H1 (cell line): ENCODE measurements at regions not wholly inside any gene's neighbourhood (a gene's known extent, or its start where the extent isn't known, plus 50 kb on each side); places are given as distances from the start of the nearest gene placed in this dataset.

Source experiments
- CTCF ChIA-PET: fragments of 300-600 bp; sonication (Branson Sonifier 250); formaldehyde crosslinking; loops from one replicate; lab custom pipeline; 2021; ENCODE audit not compliant: partially characterized antibody; lab: Charles Lee
- POLR2A ChIA-PET: fragments of 300-600 bp; sonication (Branson Sonifier 250); formaldehyde crosslinking; loops from one replicate; lab custom pipeline; 2021; ENCODE audit warnings: inconsistent platforms; ENCODE audit not compliant: partially characterized antibody; lab: Charles Lee
- DNase-seq, 2 experiments: peaks; one replicate each; pipeline versions ENCODE4 v3.0.0 to v3.0.0-alpha.2; 2010 to 2022; ENCODE audit warnings: low spot score in 2 of 2, low read depth in 1 of 2, mixed read lengths in 1 of 2
- FAIRE-seq: peaks from 2 replicates; lab custom pipeline; 2011; peaks lifted over from hg19 to GRCh38; lab: Jason Lieb, UNC
- H2AFZ ChIP-seq: 2 replicates; pipeline ENCODE4 v1.8.1; 2012; ENCODE audit warnings: low read length, inconsistent platforms
- H2AK5ac ChIP-seq: 2 replicates; pipeline ENCODE4 v1.6.1; 2013; ENCODE audit warnings: low read depth, low read length
- H2BK120ac ChIP-seq: replicated peaks from 2 replicates; pipeline ENCODE3; 2013; ENCODE audit warnings: low read depth, low read length, inconsistent platforms
- H2BK12ac ChIP-seq: 2 replicates; pipeline ENCODE4 v1.6.1; 2013; ENCODE audit warnings: low read depth, low read length
- H2BK15ac ChIP-seq: 2 replicates; pipeline ENCODE4 v1.6.1; 2013; ENCODE audit warnings: low read length
- H2BK20ac ChIP-seq: 2 replicates; pipeline ENCODE4 v1.6.1; 2013; ENCODE audit warnings: low read length
- H2BK5ac ChIP-seq: 2 replicates; pipeline ENCODE4 v1.6.1; 2013; ENCODE audit warnings: low read depth, low read length
- H3K14ac ChIP-seq: 2 replicates; pipeline ENCODE4 v1.6.1; 2013; ENCODE audit warnings: inconsistent platforms; ENCODE audit not compliant: insufficient read length
- H3K18ac ChIP-seq: 2 replicates; pipeline ENCODE4 v1.6.1; 2013; ENCODE audit warnings: low read length; ENCODE audit errors: extremely low read depth
- H3K23ac ChIP-seq: 2 replicates; pipeline ENCODE4 v1.6.1; 2013; ENCODE audit warnings: inconsistent platforms; ENCODE audit not compliant: insufficient read length
- H3K23me2 ChIP-seq: 2 replicates; pipeline ENCODE4 v1.6.1; 2013; ENCODE audit warnings: low read depth, low read length
- H3K27ac ChIP-seq: 2 replicates; pipeline ENCODE4 v1.6.1; 2011; ENCODE audit warnings: low read depth, low read length, inconsistent platforms
- H3K27me3 ChIP-seq, 4 experiments: replicated peaks in 1 of 4; 1 replicate in 1 of 4; 2 replicates in 3 of 4; pipeline versions ENCODE4 v1.6.1 to v1.8.1; 2011 to 2013; ENCODE audit warnings: low read length in 3 of 4, mild to moderate bottlenecking in 3 of 4, inconsistent platforms in 2 of 4, mixed read lengths in 2 of 4, moderate library complexity in 1 of 4; ENCODE audit not compliant: control insufficient read depth in 3 of 4, insufficient read depth in 3 of 4; ENCODE audit errors: extremely low read depth in 1 of 4
- H3K36me3 ChIP-seq, 4 experiments: 2 replicates each; pipeline versions ENCODE4 v1.6.1 to v1.8.1; 2011 to 2013; ENCODE audit warnings: mild to moderate bottlenecking in 4 of 4, low read length in 3 of 4, moderate library complexity in 2 of 4, control low read depth in 1 of 4, inconsistent platforms in 1 of 4; ENCODE audit not compliant: insufficient read depth in 4 of 4, control insufficient read depth in 2 of 4
- H3K4ac ChIP-seq: replicated peaks from 2 replicates; pipeline ENCODE3; 2013; ENCODE audit warnings: low read length, low read depth, mixed read lengths, inconsistent platforms; ENCODE audit not compliant: insufficient read length
- H3K4me1 ChIP-seq, 4 experiments: replicated peaks in 1 of 4; 1 replicate in 1 of 4; 2 replicates in 3 of 4; pipeline versions ENCODE4 v1.6.1 to v1.8.1; 2011 to 2013; ENCODE audit warnings: low read length in 3 of 4, inconsistent platforms in 2 of 4, mixed read lengths in 1 of 4; ENCODE audit not compliant: insufficient read depth in 4 of 4, control insufficient read depth in 3 of 4
- H3K4me2 ChIP-seq, 2 experiments: 2 replicates each; pipeline versions ENCODE4 v1.6.1 to v1.8.1; 2011 to 2013; ENCODE audit warnings: low read depth in 2 of 2, low read length in 2 of 2, control low read depth in 1 of 2, inconsistent platforms in 1 of 2, mild to moderate bottlenecking in 1 of 2; ENCODE audit not compliant: insufficient read depth in 1 of 2
- H3K4me3 ChIP-seq, 4 experiments: fragments of 200-600, 300-600 bp in 1 of 4; sonication (generic), shearing (Covaris generic), sonication (Bioruptor Twin) in 1 of 4; 2 replicates each; pipeline versions ENCODE4 v1.5.1 to v1.8.1; 2011 to 2016; ENCODE audit warnings: low read length in 4 of 4, low read depth in 3 of 4, control low read depth in 2 of 4, inconsistent platforms in 2 of 4, mild to moderate bottlenecking in 2 of 4, mixed read lengths in 1 of 4, moderate library complexity in 1 of 4; ENCODE audit not compliant: insufficient read depth in 2 of 4; ENCODE audit errors: extremely low read depth in 1 of 4
- H3K56ac ChIP-seq: replicated peaks from 2 replicates; pipeline ENCODE3; 2013; ENCODE audit warnings: low read depth, mild to moderate bottlenecking, mixed read lengths, low read length, inconsistent platforms; ENCODE audit not compliant: insufficient read length
- H3K79me1 ChIP-seq: 2 replicates; pipeline ENCODE4 v1.6.1; 2013; ENCODE audit warnings: low read depth, low read length, control low read depth
- H3K79me2 ChIP-seq, 2 experiments: 2 replicates each; pipeline versions ENCODE4 v1.6.1 to v1.8.1; 2012 to 2013; ENCODE audit warnings: low read length in 2 of 2, mild to moderate bottlenecking in 2 of 2, inconsistent platforms in 1 of 2; ENCODE audit not compliant: insufficient read depth in 2 of 2, control insufficient read depth in 1 of 2
- H3K9ac ChIP-seq, 4 experiments: replicated peaks in 1 of 4; 1 replicate in 1 of 4; 2 replicates in 3 of 4; pipeline versions ENCODE4 v1.6.1 to v1.8.1; 2011 to 2013; ENCODE audit warnings: low read depth in 3 of 4, low read length in 3 of 4, control low read depth in 2 of 4, mild to moderate bottlenecking in 2 of 4, moderate library complexity in 2 of 4, inconsistent platforms in 1 of 4; ENCODE audit errors: extremely low read depth in 1 of 4
- H3K9me3 ChIP-seq, 2 experiments: 2 replicates each; pipeline versions ENCODE4 v1.6.1 to v1.8.1; 2012 to 2013; ENCODE audit warnings: mild to moderate bottlenecking in 2 of 2, moderate library complexity in 2 of 2, control low read depth in 1 of 2, inconsistent platforms in 1 of 2, low read depth in 1 of 2, low read length in 1 of 2, mixed read lengths in 1 of 2; ENCODE audit not compliant: insufficient read depth in 2 of 2
- H4K20me1 ChIP-seq, 2 experiments: replicated peaks in 1 of 2; 2 replicates each; pipeline versions ENCODE3 to v1.8.1; 2011 to 2013; ENCODE audit warnings: inconsistent platforms in 2 of 2, low read length in 2 of 2, mild to moderate bottlenecking in 1 of 2; ENCODE audit not compliant: insufficient read depth in 2 of 2, control insufficient read depth in 1 of 2
- H4K5ac ChIP-seq: 2 replicates; pipeline ENCODE4 v1.6.1; 2013; ENCODE audit warnings: low read length, low read depth, mixed read lengths, inconsistent platforms; ENCODE audit not compliant: insufficient read length
- H4K8ac ChIP-seq: 2 replicates; pipeline ENCODE4 v1.8.0; 2013; ENCODE audit warnings: mild to moderate bottlenecking, moderate library complexity, low read length, inconsistent platforms; ENCODE audit not compliant: insufficient read depth; ENCODE audit errors: extremely low read depth
- H4K91ac ChIP-seq: replicated peaks from 2 replicates; pipeline ENCODE3; 2013; ENCODE audit warnings: low read length, mixed read lengths, inconsistent platforms; ENCODE audit not compliant: insufficient read length
- CBX8 ChIP-seq: fragments of 300-800, 300-1000 bp; sonication (generic); IDR thresholded peaks from 2 replicates; pipeline ENCODE4 v1.7.1; 2016; ENCODE audit warnings: low read depth, low read length, borderline replicate concordance
- EZH2 ChIP-seq: fragments of 200-600 bp; sonication (generic); IDR thresholded peaks from 2 replicates; pipeline ENCODE4 v1.7.1; 2012; ENCODE audit warnings: low read depth, mild to moderate bottlenecking, moderate library complexity, low read length, inconsistent platforms; ENCODE audit not compliant: severe bottlenecking
- FOSL1 ChIP-seq: IDR thresholded peaks from 2 replicates; pipeline ENCODE4 v1.6.1; 2011; ENCODE audit warnings: mild to moderate bottlenecking, low read depth, low read length, moderate library complexity; ENCODE audit not compliant: insufficient read depth
- HDAC2 ChIP-seq, 2 experiments: fragments of 300-600 bp in 1 of 2; sonication (generic) in 1 of 2; IDR thresholded peaks; 2 replicates each; pipeline ENCODE4 v1.6.1; 2011 to 2012; ENCODE audit warnings: low read depth in 2 of 2, low read length in 2 of 2, mild to moderate bottlenecking in 2 of 2, moderate library complexity in 2 of 2, borderline replicate concordance in 1 of 2, inconsistent platforms in 1 of 2
- KDM4A ChIP-seq: IDR thresholded peaks from one replicate; pipeline ENCODE4 v1.7.1; 2012; ENCODE audit warnings: low read depth, mild to moderate bottlenecking, moderate library complexity, low read length, inconsistent platforms; ENCODE audit not compliant: severe bottlenecking
- KDM5A ChIP-seq: fragments of 200-600 bp; IDR thresholded peaks from 2 replicates; pipeline ENCODE4 v1.7.1; 2012; ENCODE audit warnings: mild to moderate bottlenecking, low read length, inconsistent platforms, mixed read lengths
- POLR2AphosphoS5 ChIP-seq: IDR thresholded peaks from 2 replicates; pipeline ENCODE4 v1.6.1; 2011; ENCODE audit warnings: low read depth, low read length
- RAD21 ChIP-seq, 2 experiments: IDR thresholded peaks in 1 of 2; conservative IDR thresholded peaks in 1 of 2; 2 replicates each; pipeline ENCODE4 v1.6.1; 2011; ENCODE audit warnings: low read depth in 2 of 2, low read length in 2 of 2, improper control_type of control experiment in 1 of 2, inconsistent platforms in 1 of 2, mild to moderate bottlenecking in 1 of 2, moderate library complexity in 1 of 2
- SIX5 ChIP-seq: IDR thresholded peaks from 2 replicates; pipeline ENCODE4 v1.6.1; 2011; ENCODE audit warnings: mild to moderate bottlenecking, low read depth, low read length
- SP2 ChIP-seq: IDR thresholded peaks from 2 replicates; pipeline ENCODE4 v1.6.1; 2012; ENCODE audit warnings: mild to moderate bottlenecking, low read length, inconsistent platforms
- TAF7 ChIP-seq: optimal IDR thresholded peaks from 2 replicates; pipeline ENCODE3; 2011; ENCODE audit warnings: low read depth, mild to moderate bottlenecking, inconsistent platforms, low read length, moderate library complexity, borderline replicate concordance
- ZNF274 ChIP-seq: IDR thresholded peaks from 2 replicates; pipeline ENCODE4 v1.7.0; 2012; ENCODE audit warnings: low read length, borderline replicate concordance; ENCODE audit errors: extremely low read depth
- WGBS, 2 experiments: shearing (Covaris generic) in 1 of 2; methylation state at CpG; one replicate each; pipeline versions ENCODE4 v1.1.6 to v1.1.7; 2013 to 2015; ENCODE audit warnings: low lambda C conversion rate in 2 of 2, mixed read lengths in 2 of 2, inconsistent platforms in 1 of 2, low coverage in 1 of 2, missing lambda C conversion rate in 1 of 2; ENCODE audit not compliant: insufficient replicate concordance in 2 of 2, insufficient coverage in 1 of 2, insufficient read length in 1 of 2; ENCODE audit errors: extremely low coverage in 1 of 2, missing lambda C conversion rate in 1 of 2; 5-methylcytosine and 5-hydroxymethylcytosine counted together
- TF ChIP-seq, protein P1 (sequence below): IDR thresholded peaks from 2 replicates; pipeline ENCODE4 v1.6.1; 2012; ENCODE audit warnings: inconsistent platforms

DNA sequence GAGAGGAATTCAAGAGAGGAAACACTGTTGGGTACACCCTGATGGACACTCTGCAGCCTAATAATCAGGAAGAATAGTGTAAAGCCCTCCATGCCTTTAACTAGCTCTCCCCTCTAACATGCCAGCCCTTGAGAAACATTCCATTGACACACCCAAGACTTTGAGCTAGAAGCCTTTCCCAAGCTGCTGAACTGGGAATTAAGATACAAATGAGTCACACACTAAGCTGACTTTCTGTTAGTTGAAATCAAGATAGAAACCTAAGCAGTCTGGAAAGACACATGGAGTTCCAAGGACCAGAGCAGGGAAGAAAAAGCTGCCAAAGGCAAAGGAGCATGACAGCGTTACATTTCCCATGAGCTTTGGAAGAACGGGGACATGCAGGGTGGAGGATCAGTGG, 380.8 kb downstream of the NPHP4 start:
- Histone ChIP-seq H3K79me2 (no peaks in the 10 kb centered on the region), H3K23me2 (no peaks in the 10 kb centered on the region), H3K4ac (no peak overlapping the region), H4K5ac (no peak overlapping the region), H2AFZ (no peak overlapping the region), H4K91ac (no peak overlapping the region), H3K27ac (no peak overlapping the region), H3K4me1 (no peaks in the 10 kb centered on the region), H2BK120ac (no peak overlapping the region), H3K9me3 (no peaks in the 10 kb centered on the region), H2BK12ac (no peak overlapping the region), H3K36me3 (no peaks in the 10 kb centered on the region; a peak in 1 of 8 replicates), H2BK5ac (no peak overlapping the region), H4K20me1 (no peaks in the 10 kb centered on the region), H2BK15ac (no peak overlapping the region), H2AK5ac (no peak overlapping the region), H2BK20ac (no peak overlapping the region), H3K18ac (no peak overlapping the region), H3K56ac (no peak overlapping the region), H3K27me3 (no peaks in the 10 kb centered on the region; a peak in 1 of 7 replicates), H3K9ac (no peak overlapping the region), H4K8ac (no peak overlapping the region), H3K14ac (no peak overlapping the region), H3K4me2 (no peak overlapping the region), H3K4me3 (no peak overlapping the region), H3K23ac (no peak overlapping the region), H3K79me1 (no peaks in the 10 kb centered on the region)
- POLR2A ChIA-PET, result no interaction called here
- no peak for DNase-seq
- WGBS, 2 experiments, result 92% methylated on average over 2 of the region's 2 CpGs; no CpG with 5 or more reads in 1 of the 2 experiments
- no peak for FAIRE-seq
- CTCF ChIA-PET, result interaction anchor here (0.9 to 2.9 kb wide), 8 partner anchors 9 to 101 kb away, joined by 3 to 15 read pairs (median 5); no protein-coding TSS in a partner anchor
- TF ChIP-seq FOSL1 (no peak), SIX5 (no peak), HDAC2 (IDR thresholded peaks at IDR 0.05; ENCODE audit: borderline replicate concordance in 1 of 2, low read depth in 2 of 2, low read length in 2 of 2) (no peak), EZH2 (no peak), RAD21 (IDR thresholded peaks at IDR 0.05 in 1 of 2, conservative IDR thresholded peaks at IDR 0.05 in 1 of 2; ENCODE audit: low read depth in 2 of 2, low read length in 2 of 2) (no peak), ZNF274 (no peak), TAF7 (no peak), KDM5A (no peak), SP2 (no peak), KDM4A (no peak), POLR2AphosphoS5 (no peak), CBX8 (no peak)
- TF ChIP-seq, protein P1, sequence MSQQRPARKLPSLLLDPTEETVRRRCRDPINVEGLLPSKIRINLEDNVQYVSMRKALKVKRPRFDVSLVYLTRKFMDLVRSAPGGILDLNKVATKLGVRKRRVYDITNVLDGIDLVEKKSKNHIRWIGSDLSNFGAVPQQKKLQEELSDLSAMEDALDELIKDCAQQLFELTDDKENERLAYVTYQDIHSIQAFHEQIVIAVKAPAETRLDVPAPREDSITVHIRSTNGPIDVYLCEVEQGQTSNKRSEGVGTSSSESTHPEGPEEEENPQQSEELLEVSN, result no peak
